H1 (cell line): ENCODE measurements at regions not wholly inside any gene's neighbourhood (a gene's known extent, or its start where the extent isn't known, plus 50 kb on each side); places are given as distances from the start of the nearest gene placed in this dataset.

Experiments
- CHD1 ChIP-seq: IDR thresholded peaks from 2 replicates; pipeline ENCODE4 v1.6.1; 2012; ENCODE audit warnings: low read depth, low read length, improper control_type of control experiment
- EP300 ChIP-seq, 2 experiments: IDR thresholded peaks; 1 replicate in 1 of 2; 2 replicates in 1 of 2; pipeline ENCODE4 v1.6.1; 2011 to 2012; ENCODE audit warnings: low read depth in 2 of 2, low read length in 2 of 2, mild to moderate bottlenecking in 2 of 2, borderline replicate concordance in 1 of 2, inconsistent platforms in 1 of 2, moderate library complexity in 1 of 2
- POU5F1 ChIP-seq: IDR thresholded peaks from 2 replicates; pipeline ENCODE4 v1.6.1; 2011; ENCODE audit warnings: low read depth, mild to moderate bottlenecking, low read length, moderate library complexity
- TBP ChIP-seq: IDR thresholded peaks from 2 replicates; pipeline ENCODE4 v1.6.1; 2011; ENCODE audit warnings: low read depth, low read length, improper control_type of control experiment
- TF ChIP-seq, protein P1 (sequence below), 3 experiments: IDR thresholded peaks; 1 replicate in 2 of 3; 2 replicates in 1 of 3; pipeline versions ENCODE4 v1.5.1 to v1.6.1; 2011; ENCODE audit warnings: low read length in 3 of 3, mild to moderate bottlenecking in 3 of 3, inconsistent platforms in 2 of 3, low read depth in 1 of 3, moderate library complexity in 1 of 3; ENCODE audit not compliant: insufficient read depth in 1 of 3; ENCODE audit errors: control extremely low read depth in 1 of 3

GRCh38 chr10:131676800-131677421 is 223.9 kb upstream of the PPP2R2D start:
- TF ChIP-seq, protein P1, sequence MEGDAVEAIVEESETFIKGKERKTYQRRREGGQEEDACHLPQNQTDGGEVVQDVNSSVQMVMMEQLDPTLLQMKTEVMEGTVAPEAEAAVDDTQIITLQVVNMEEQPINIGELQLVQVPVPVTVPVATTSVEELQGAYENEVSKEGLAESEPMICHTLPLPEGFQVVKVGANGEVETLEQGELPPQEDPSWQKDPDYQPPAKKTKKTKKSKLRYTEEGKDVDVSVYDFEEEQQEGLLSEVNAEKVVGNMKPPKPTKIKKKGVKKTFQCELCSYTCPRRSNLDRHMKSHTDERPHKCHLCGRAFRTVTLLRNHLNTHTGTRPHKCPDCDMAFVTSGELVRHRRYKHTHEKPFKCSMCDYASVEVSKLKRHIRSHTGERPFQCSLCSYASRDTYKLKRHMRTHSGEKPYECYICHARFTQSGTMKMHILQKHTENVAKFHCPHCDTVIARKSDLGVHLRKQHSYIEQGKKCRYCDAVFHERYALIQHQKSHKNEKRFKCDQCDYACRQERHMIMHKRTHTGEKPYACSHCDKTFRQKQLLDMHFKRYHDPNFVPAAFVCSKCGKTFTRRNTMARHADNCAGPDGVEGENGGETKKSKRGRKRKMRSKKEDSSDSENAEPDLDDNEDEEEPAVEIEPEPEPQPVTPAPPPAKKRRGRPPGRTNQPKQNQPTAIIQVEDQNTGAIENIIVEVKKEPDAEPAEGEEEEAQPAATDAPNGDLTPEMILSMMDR (IDR thresholded peaks at IDR 0.05; ENCODE audit: control extremely low read depth in 1 of 3, insufficient read depth in 1 of 3, low read depth in 1 of 3, low read length in 3 of 3), result no peak
- TF ChIP-seq EP300 (IDR thresholded peaks at IDR 0.05; ENCODE audit: borderline replicate concordance in 1 of 2, low read depth in 2 of 2, low read length in 2 of 2) (0 out of 3 replicates have a peak, but pooled peaks of 1 of the 2 experiments have one; percentile 45), CHD1 (no peak), POU5F1 (no peak), TBP (no peak)
